ENCODE measurements at regions not wholly inside any gene's neighbourhood (a gene's known extent, or its start where the extent isn't known, plus 50 kb on each side); places are given as distances from the start of the nearest gene placed in this dataset.
"Not testable (repeated sequence)": the region's sequence is repeated elsewhere in the genome, so short reads cannot be mapped to it uniquely, and the experiment has no call there.

DNA sequence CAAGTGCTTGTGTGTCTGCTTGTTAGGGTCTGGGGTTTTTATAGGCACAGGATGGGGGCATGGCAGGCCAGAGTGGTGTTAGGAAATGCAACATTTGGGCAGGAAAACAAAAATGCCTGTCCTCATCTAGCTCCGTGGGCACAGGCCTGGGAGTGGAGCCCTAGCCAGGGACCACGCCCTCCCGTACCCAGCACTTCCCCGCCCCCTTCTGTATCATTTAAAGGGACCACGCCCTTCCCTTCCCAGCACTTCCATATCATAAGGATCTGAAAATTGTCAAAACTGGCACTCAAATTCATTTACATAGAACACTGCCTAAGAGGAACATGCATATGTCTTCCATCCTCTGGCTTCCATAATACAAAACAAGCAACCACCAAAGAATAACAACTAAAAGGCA, 185.8 kb downstream of the B3GLCT start:
- no peak for DNase-seq (ENCODE audit: low read depth in 2 of 2)

- no peak for DNase-seq (ENCODE audit: low read depth in 2 of 2)
Measured at GRCh38 chr13:31394506-31394905, 194.7 kb downstream of the B3GLCT start.

DNA sequence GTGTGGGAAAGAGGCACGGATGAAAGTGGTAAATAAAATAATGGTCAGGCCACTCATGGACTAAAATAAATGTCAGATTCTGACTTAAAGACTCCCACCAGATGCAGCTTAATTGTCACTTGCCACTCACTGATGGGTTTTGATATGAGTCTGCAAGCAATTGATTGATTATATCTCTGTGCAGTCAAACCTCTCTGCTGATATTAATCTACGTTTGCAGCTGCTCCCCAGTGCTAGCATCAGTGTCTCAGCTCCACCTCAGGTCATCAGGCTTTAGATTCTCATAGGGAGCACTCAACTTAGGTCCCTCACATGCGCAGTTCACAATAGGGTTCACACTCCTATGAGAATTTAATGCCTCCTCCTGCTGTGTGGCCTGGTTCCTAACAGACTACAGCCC, 195.3 kb downstream of the B3GLCT start:
- DNase-seq (ENCODE audit: low read depth in 2 of 2), result no peak

GRCh38 chr13:31399690-31400089, 199.9 kb downstream of the B3GLCT start:
- DNase-seq (ENCODE audit: low read depth in 2 of 2), result no peak

- not testable (repeated sequence) for DNase-seq (ENCODE audit: low read depth in 2 of 2)
Measured at GRCh38 chr13:31403711-31404110, 203.9 kb downstream of the B3GLCT start.

- no peak for DNase-seq (ENCODE audit: low read depth in 2 of 2)
Measured at GRCh38 chr13:31408927-31409326, 209.2 kb downstream of the B3GLCT start.

GRCh38 chr13:31409678-31410356, 210.0 kb downstream of the B3GLCT start:
- no peak for DNase-seq (ENCODE audit: low read depth in 2 of 2)

DNA sequence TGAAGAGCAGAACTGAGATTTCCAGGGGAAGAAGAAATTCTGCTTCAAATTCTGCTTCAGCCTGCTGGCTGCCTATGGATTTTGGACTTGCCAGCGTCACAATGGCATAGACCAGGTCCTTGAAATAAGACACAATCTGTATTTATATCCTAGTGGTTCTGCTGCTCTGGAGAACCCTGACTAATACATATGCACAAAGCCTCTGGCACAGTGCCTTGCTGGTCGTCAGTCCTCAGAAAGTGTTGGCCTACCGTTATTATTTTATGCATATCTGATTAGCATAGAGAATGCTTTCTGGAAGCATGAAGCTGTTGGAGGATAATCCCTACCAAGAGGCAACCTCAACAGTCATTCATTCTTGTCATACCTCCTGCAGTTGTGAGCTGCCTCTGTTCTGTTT, 213.7 kb downstream of the B3GLCT start:
- no peak for DNase-seq (ENCODE audit: low read depth in 2 of 2)

- no peak for DNase-seq (ENCODE audit: low read depth in 2 of 2)
Measured at GRCh38 chr13:31416066-31416465, 216.3 kb downstream of the B3GLCT start.

DNA sequence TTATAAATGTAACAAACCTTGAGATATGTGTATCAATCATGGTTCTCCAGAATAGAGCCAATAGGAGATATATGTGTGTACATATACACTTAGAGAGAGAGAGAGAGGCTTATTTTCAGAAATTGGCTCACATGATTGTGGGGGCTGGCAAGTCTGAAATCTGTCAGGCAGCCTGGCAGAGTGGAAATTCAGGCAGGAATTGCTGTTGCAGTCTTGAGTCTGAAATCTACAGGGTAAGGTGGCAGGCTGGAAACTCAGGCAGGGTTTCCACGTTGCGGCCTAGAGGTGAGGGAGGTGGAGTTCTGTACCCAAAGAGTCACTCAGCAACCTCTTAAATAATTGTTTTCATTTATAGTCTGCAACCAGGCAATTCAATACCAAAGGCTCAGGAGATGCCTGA, 218.4 kb downstream of the B3GLCT start:
- no peak for DNase-seq (ENCODE audit: low read depth in 2 of 2)

GRCh38 chr13:31421756-31422155, 222.0 kb downstream of the B3GLCT start:
- DNase-seq (ENCODE audit: low read depth in 2 of 2), result no peak

- DNase-seq (ENCODE audit: low read depth in 2 of 2), result peak; percentile 32 to 34
Measured at GRCh38 chr13:31424130-31424729, 224.5 kb downstream of the B3GLCT start.

DNA sequence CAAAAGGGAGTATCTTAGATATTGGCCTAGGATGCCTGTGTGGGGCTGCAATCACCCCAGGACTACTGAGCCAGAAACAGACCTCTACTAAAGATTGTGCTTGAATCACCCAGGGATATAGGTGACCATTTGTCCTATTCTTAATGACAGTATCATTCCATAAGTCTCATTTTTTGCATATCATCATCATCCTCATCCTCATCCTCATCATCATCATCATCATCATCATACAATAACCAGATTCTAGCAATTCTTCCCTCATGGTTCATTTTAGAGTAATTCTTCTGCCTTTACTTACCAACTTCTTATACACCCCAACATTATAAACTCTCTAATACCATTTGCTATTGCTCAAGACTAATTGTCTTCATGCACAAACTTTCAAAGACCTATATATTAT, 226.6 kb downstream of the B3GLCT start:
- DNase-seq (ENCODE audit: low read depth in 2 of 2), result no peak

DNA sequence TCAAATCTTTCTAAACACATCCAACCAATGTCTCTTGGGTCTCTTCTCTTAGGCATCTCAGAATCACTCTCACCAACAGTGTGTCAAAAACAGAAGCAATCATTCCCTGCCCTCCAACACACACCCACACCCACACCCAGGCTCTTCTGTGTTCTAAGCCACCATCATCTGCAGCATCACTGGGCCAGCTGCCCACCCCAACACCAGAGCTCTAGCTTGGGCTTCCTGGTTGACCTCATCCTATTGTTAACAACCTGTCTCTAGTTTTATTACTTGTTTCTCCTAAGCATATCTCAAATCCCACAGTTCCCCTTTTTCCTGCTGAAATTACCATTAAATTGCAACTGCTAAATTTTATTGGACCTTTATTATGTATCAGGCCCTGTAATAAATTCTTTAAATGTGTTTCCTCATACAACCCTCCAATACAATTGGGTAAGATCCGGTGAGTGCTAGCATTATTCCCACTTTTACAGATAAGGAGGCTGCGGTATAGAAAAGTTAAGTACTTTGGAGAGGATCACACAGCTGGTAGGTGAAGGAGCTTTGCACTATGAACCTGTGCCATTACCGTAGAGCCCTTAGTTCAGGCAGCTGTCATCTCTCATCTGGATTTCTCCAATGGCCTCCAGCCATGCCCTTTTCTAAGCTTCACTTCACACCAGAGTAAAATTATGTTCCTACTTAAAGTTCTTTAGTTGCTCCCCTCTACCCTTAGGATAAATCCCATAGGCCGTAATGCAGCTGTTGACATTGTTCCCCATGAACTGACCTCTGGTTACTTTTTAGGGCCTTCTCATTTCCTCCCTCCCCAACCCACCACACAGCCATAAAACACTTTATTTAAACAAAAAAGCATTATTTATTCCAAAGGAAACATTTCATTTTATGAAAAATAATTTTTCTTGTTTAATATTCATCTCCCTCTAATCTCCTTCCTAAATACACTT, 227.7 kb downstream of the B3GLCT start:
- no peak for DNase-seq (ENCODE audit: low read depth in 2 of 2)

GRCh38 chr13:31431722-31432137, 232.0 kb downstream of the B3GLCT start:
- peak in 1 of 2 donors; percentile 14 for DNase-seq (ENCODE audit: low read depth in 2 of 2)

DNA sequence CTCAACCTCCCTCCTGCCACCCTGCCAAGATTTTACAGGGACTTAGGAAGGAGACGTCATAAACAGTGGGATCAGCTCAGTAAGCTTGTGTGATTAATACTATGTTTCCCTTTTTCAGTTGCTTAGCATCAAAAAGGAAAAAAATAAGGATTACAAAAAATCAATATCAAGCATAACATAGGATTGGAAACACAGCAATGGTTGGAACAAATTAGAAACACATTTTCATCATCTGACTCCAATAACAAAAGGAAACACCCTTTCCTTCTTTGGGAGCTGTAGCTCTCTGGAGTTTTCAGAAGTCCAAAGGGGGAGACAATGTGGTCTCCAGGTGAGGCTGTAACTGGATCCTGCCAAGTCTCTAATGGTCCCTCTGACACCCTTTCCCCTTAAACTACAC, 233.4 kb downstream of the B3GLCT start:
- no peak for DNase-seq (ENCODE audit: low read depth in 2 of 2)

DNA sequence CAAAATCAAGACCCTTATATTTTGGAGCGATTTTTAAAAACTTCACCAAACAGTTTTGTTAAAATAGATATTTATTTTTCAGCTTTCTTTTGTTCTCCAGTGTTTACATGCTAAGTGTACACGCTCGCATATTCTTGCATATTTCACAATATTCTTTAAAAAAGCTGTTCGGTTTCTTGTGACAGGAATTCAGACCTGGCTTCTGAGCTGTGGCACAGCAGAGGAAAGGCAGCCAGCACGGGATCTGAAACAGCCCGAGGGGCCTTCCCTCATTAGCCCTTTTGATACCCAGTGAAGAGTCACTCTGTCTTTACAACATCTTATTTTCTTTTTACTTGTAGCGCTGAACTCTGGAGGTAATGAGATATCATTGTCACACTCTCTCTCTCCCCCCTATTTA, 234.0 kb downstream of the B3GLCT start:
- DNase-seq (ENCODE audit: low read depth in 2 of 2), result no peak

- no peak for DNase-seq (ENCODE audit: low read depth in 2 of 2)
Measured at GRCh38 chr13:31434613-31435012, 234.8 kb downstream of the B3GLCT start.

DNA sequence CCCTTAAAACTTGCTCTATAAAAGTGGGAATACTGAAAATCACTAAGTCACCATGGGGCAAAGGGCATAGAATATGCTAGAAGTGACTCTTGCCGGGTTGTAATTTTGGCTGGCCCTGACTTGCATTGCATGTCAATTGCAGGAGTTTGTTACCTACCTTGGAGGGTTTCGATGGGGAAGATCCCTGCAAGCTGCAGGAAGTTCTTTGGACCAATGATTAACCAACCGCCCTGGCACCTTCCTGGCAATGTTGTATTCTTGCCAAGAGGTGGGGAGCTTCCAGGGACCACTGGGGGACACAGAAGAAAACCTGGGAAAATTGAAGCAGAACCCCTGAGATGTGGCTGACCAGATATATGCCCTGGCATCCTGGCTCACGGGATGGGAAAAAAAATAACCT, 235.8 kb downstream of the B3GLCT start:
- DNase-seq (ENCODE audit: low read depth in 2 of 2), result no peak

DNA sequence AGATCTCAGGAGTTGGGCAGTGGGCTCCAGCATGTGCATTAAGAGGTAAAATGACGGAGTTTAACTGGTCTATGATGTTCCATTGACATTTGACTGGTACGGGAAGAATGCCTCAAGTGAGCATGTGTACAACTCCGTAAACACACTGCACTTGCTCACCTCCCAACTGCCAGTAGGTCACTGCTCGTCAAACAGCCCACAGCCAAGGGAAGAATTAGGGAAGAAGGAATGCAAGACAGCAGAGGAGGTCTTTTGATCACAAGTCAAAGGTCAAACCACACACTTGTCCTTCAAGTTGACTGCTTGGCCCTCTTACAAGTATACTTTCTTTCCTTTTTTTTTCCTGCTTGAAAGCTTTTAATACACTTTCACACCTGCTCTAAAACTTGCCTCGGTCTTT, 236.7 kb downstream of the B3GLCT start:
- no peak for DNase-seq (ENCODE audit: low read depth in 2 of 2)

DNA sequence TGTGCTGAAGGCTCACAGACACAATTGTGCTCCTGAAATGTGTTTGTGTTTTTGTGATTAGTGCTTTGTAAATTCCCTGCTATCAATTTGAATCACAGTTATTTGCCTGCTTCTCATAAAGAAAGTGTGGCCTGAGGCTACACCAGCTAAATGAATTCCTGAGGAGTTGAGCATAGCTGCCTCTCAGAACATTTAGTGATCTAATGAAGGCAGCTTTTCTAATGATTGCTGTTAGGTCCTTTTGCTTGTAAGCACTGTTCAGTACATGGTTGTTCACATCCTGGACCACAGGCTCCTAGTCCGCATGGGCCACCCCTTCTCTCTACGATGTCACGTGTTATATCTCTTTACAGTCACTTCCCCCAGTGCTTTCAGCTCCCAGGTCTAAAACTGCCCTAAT, 238.2 kb downstream of the B3GLCT start:
- DNase-seq (ENCODE audit: low read depth in 2 of 2), result no peak

DNA sequence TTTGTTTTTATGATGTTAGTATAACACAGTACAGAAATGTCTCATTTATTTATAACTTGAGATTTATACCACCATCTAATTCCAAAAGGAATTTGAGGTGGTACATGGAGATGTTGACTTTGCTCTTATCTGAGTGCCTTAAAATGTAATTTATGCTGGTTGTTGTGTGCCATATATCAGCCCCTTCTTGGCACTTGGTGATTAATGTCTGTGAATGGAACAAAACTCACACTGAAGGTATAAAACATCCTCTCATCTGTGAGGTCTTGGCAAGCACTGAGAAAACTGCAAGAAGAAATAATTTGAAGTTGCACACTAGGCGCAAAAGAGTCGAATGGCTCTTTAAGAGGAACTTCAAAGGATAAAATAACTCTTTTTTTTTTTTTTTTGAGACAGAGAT, 240.4 kb downstream of the B3GLCT start:
- DNase-seq (ENCODE audit: low read depth in 2 of 2), result no peak

Data from stimulated activated CD8-positive, alpha-beta memory T cell treated with anti-CD3 and anti-CD28 coated beads, Interleukin-15, amount 100 ng/mL, for 48 hours (primary cell).